Loucy (cell line): ENCODE measurements at regions not wholly inside any gene's neighbourhood (a gene's known extent, or its start where the extent isn't known, plus 50 kb on each side); places are given as distances from the start of the nearest gene placed in this dataset.

Source experiments
- H2AFZ ChIP-seq: fragments of 200-600 bp; sonication (generic); 2 replicates; pipeline ENCODE4 v1.6.0; 2016; ENCODE audit warnings: antibody characterized with exemption, mild to moderate bottlenecking, low read length, moderate library complexity
- H3F3A ChIP-seq: fragments of 200-600 bp; 2 replicates; pipeline ENCODE4 v1.6.0; 2016; ENCODE audit warnings: antibody characterized with exemption, low read depth, mild to moderate bottlenecking
- H3K27me3 ChIP-seq: fragments of 200-600 bp; sonication (generic); 2 replicates; pipeline ENCODE4 v1.6.1; 2014; ENCODE audit warnings: low read length, mild to moderate bottlenecking; ENCODE audit not compliant: insufficient read depth, poor library complexity, severe bottlenecking
- H3K36me3 ChIP-seq: fragments of 200-600 bp; sonication (generic); 2 replicates; pipeline ENCODE4 v1.6.1; 2016; ENCODE audit warnings: low read length; ENCODE audit not compliant: insufficient read depth
- H3K4me1 ChIP-seq: fragments of 200-600 bp; sonication (generic); 2 replicates; pipeline ENCODE4 v1.5.1; 2014; ENCODE audit warnings: low read length, mild to moderate bottlenecking; ENCODE audit not compliant: insufficient read depth, poor library complexity, severe bottlenecking
- H3K4me2 ChIP-seq: fragments of 200-600 bp; sonication (generic); 2 replicates; pipeline ENCODE4 v1.6.0; 2014; ENCODE audit warnings: antibody characterized with exemption, low read length, low read depth, mild to moderate bottlenecking; ENCODE audit not compliant: poor library complexity, severe bottlenecking
- H3K4me3 ChIP-seq: fragments of 200-600 bp; sonication (generic); 2 replicates; pipeline ENCODE4 v1.5.1; 2014; ENCODE audit warnings: low read length, mild to moderate bottlenecking, mixed read lengths; ENCODE audit not compliant: poor library complexity, severe bottlenecking
- H3K79me2 ChIP-seq: fragments of 200-600 bp; sonication (generic); 2 replicates; pipeline ENCODE4 v1.6.1; 2014; ENCODE audit warnings: low read length; ENCODE audit not compliant: insufficient read depth
- H3K9ac ChIP-seq: fragments of 200-600 bp; sonication (generic); 2 replicates; pipeline ENCODE4 v1.6.0; 2014; ENCODE audit warnings: mild to moderate bottlenecking, low read depth, low read length, moderate library complexity; ENCODE audit not compliant: poor library complexity, severe bottlenecking
- H3K9me2 ChIP-seq: fragments of 200-600 bp; sonication (generic); replicated peaks from 2 replicates; pipeline ENCODE4 v1.6.1; 2016; ENCODE audit warnings: low read depth, low read length, mixed read lengths
- H3K9me3 ChIP-seq: fragments of 200-600 bp; sonication (generic); 2 replicates; pipeline ENCODE4 v1.6.1; 2014; ENCODE audit warnings: mild to moderate bottlenecking, antibody characterized with exemption, low read length, low read depth; ENCODE audit not compliant: insufficient read depth
- H4K20me1 ChIP-seq: fragments of 200-600 bp; sonication (generic); 2 replicates; pipeline ENCODE4 v1.6.0; 2014; ENCODE audit warnings: antibody characterized with exemption, low read length, mild to moderate bottlenecking; ENCODE audit not compliant: insufficient read depth, poor library complexity, severe bottlenecking
- CTCF ChIP-seq: fragments of 200-600 bp; sonication (generic); conservative IDR thresholded peaks from 2 replicates; pipeline ENCODE4 v1.5.1; 2014; ENCODE audit warnings: mild to moderate bottlenecking, antibody characterized with exemption, low read length
- EZH2phosphoT487 ChIP-seq: fragments of 200-600 bp; IDR thresholded peaks from 2 replicates; pipeline ENCODE4 v1.6.1; 2018; ENCODE audit warnings: antibody characterized with exemption, mild to moderate bottlenecking, moderate library complexity, borderline replicate concordance

GRCh38 chr5:27241564-27242257 is 203.3 kb upstream of the CDH9 start:
- TF ChIP-seq CTCF = no peak
- TF ChIP-seq EZH2phosphoT487 = no peak
- H3K27me3 ChIP-seq = no peaks in the 10 kb centered on the region
- H3K4me2 ChIP-seq = no peak overlapping the region
- H3F3A ChIP-seq = no peaks in the 10 kb centered on the region
- no peaks in the 10 kb centered on the region for H3K9me2 ChIP-seq
- H3K9ac ChIP-seq = no peak overlapping the region
- no peaks in the 10 kb centered on the region for H3K4me1 ChIP-seq
- no peak overlapping the region for H3K4me3 ChIP-seq
- H3K36me3 ChIP-seq = no peaks in the 10 kb centered on the region
- H4K20me1 ChIP-seq = no peaks in the 10 kb centered on the region
- H3K9me3 ChIP-seq = no peaks in the 10 kb centered on the region
- H2AFZ ChIP-seq = no peak overlapping the region
- no peaks in the 10 kb centered on the region for H3K79me2 ChIP-seq

- Histone ChIP-seq H3K4me3 (no peak overlapping the region), H3F3A (no peaks in the 10 kb centered on the region), H3K27me3 (no peaks in the 10 kb centered on the region), H4K20me1 (no peaks in the 10 kb centered on the region), H3K36me3 (no peaks in the 10 kb centered on the region), H3K4me2 (no peak overlapping the region), H3K79me2 (no peaks in the 10 kb centered on the region), H3K9ac (no peak overlapping the region), H3K4me1 (no peaks in the 10 kb centered on the region), H3K9me2 (no peaks in the 10 kb centered on the region), H2AFZ (no peak overlapping the region), H3K9me3 (no peaks in the 10 kb centered on the region)
- TF ChIP-seq CTCF (no peak), EZH2phosphoT487 (no peak)
Measured at GRCh38 chr5:27240791-27241190, 202.4 kb upstream of the CDH9 start.

GRCh38 chr5:27234916-27235315 is 196.5 kb upstream of the CDH9 start:
- Histone ChIP-seq H3K27me3 (no peaks in the 10 kb centered on the region), H3K4me1 (no peaks in the 10 kb centered on the region), H3F3A (no peaks in the 10 kb centered on the region), H2AFZ (no peak overlapping the region), H3K9ac (no peak overlapping the region), H3K4me3 (no peak overlapping the region), H3K9me2 (no peaks in the 10 kb centered on the region), H3K4me2 (no peak overlapping the region), H4K20me1 (no peaks in the 10 kb centered on the region), H3K79me2 (no peaks in the 10 kb centered on the region), H3K36me3 (no peaks in the 10 kb centered on the region), H3K9me3 (no peaks in the 10 kb centered on the region)
- TF ChIP-seq EZH2phosphoT487 = no peak
- no peak for TF ChIP-seq CTCF
